Vagina (tissue), 2 donors: ENCODE measurements at regions not wholly inside any gene's neighbourhood (a gene's known extent, or its start where the extent isn't known, plus 50 kb on each side); places are given as distances from the start of the nearest gene placed in this dataset.

Experiments
- DNase-seq, 2 donors: peaks; one replicate each; pipeline ENCODE4 v3.0.0-alpha.2; 2017; ENCODE audit errors: extremely low spot score in 2 of 2
- H3K27ac ChIP-seq: fragments of 200-600 bp; sonication (generic); one replicate; pipeline ENCODE4 v1.5.1; 2019
- H3K27me3 ChIP-seq: fragments of 200-600 bp; sonication (generic); one replicate; pipeline ENCODE4 v1.5.1; 2019
- H3K36me3 ChIP-seq, 2 donors: fragments of 200-600 bp; sonication (generic); one replicate each; pipeline ENCODE4 v1.5.1; 2017 to 2019
- H3K4me1 ChIP-seq: fragments of 200-600 bp; sonication (generic); one replicate; pipeline ENCODE4 v1.5.1; 2019
- H3K4me3 ChIP-seq, 2 donors: fragments of 200-600 bp; sonication (generic); 1 replicate in 1 of 2; 2 replicates in 1 of 2; pipeline ENCODE4 v1.5.1; 2016 to 2019
- H3K9me3 ChIP-seq: fragments of 200-600 bp; sonication (generic); one replicate; pipeline ENCODE4 v1.5.1; 2019
- CTCF ChIP-seq, 3 experiments: fragments of 450-650 bp in 2 of 3; fragments of 200-600 bp in 1 of 3; sonication (generic) in 1 of 3; IDR thresholded peaks; one replicate each; pipeline ENCODE4 v1.5.1; 2017 to 2019; ENCODE audit warnings: antibody characterized with exemption in 3 of 3, mild to moderate bottlenecking in 2 of 3, moderate library complexity in 2 of 3
- POLR2A ChIP-seq, 2 donors: fragments of 450-650 bp; IDR thresholded peaks; one replicate each; pipeline ENCODE4 v1.6.1; 2017; ENCODE audit warnings: antibody characterized with exemption in 2 of 2, mild to moderate bottlenecking in 2 of 2, moderate library complexity in 2 of 2
- POLR2AphosphoS5 ChIP-seq, 2 donors: sonication (generic); formaldehyde crosslinking; IDR thresholded peaks; one replicate each; pipeline ENCODE4 v1.9.0; 2017; ENCODE audit warnings: antibody characterized with exemption in 2 of 2, mild to moderate bottlenecking in 2 of 2, low read depth in 1 of 2; ENCODE audit not compliant: insufficient read depth in 1 of 2
- intact Hi-C: fragments of 100-400 bp; cut with DNase I; formaldehyde crosslinking; loops from one replicate; pipeline ENCODE4 v1.15.1; 2023

GRCh38 chr9:89799221-89799620, 194.4 kb downstream of the GADD45G start:
- peaks cover 31% of the 10 kb centered on the region for H3K4me1 ChIP-seq
- DNase-seq: no peak
- H3K36me3 ChIP-seq: no peaks in the 10 kb centered on the region
- H3K27me3 ChIP-seq: no peaks in the 10 kb centered on the region
- no peak overlapping the region for H3K27ac ChIP-seq
- no peaks in the 10 kb centered on the region for H3K9me3 ChIP-seq
- intact Hi-C loops: no loop called here
- H3K4me3 ChIP-seq: no peak overlapping the region
- no peak for TF ChIP-seq POLR2A (IDR thresholded peaks at IDR 0.05)
- no peak for TF ChIP-seq CTCF (IDR thresholded peaks at IDR 0.05)
- TF ChIP-seq POLR2AphosphoS5 (IDR thresholded peaks at IDR 0.05; ENCODE audit: insufficient read depth in 1 of 2, low read depth in 1 of 2): no peak

GRCh38 chr9:89799766-89800165, 195.0 kb downstream of the GADD45G start:
- Histone ChIP-seq H3K4me1 (peaks cover 31% of the 10 kb centered on the region), H3K27ac (no peak overlapping the region), H3K9me3 (no peaks in the 10 kb centered on the region), H3K27me3 (no peaks in the 10 kb centered on the region), H3K36me3 (no peaks in the 10 kb centered on the region), H3K4me3 (no peak overlapping the region)
- no peak for DNase-seq
- TF ChIP-seq POLR2AphosphoS5 (IDR thresholded peaks at IDR 0.05; ENCODE audit: insufficient read depth in 1 of 2, low read depth in 1 of 2) (no peak), CTCF (IDR thresholded peaks at IDR 0.05) (no peak), POLR2A (IDR thresholded peaks at IDR 0.05) (no peak)
- intact Hi-C loops: no loop called here

- no peak for TF ChIP-seq POLR2A (IDR thresholded peaks at IDR 0.05)
- TF ChIP-seq POLR2AphosphoS5 (IDR thresholded peaks at IDR 0.05; ENCODE audit: insufficient read depth in 1 of 2, low read depth in 1 of 2): no peak
- TF ChIP-seq CTCF (IDR thresholded peaks at IDR 0.05): no peak
- Histone ChIP-seq H3K27me3 (no peaks in the 10 kb centered on the region), H3K4me3 (no peak overlapping the region), H3K36me3 (no peaks in the 10 kb centered on the region), H3K27ac (no peak overlapping the region), H3K9me3 (no peaks in the 10 kb centered on the region), H3K4me1 (peaks cover 31% of the 10 kb centered on the region)
- DNase-seq: no peak
- intact Hi-C loops: no loop called here
Measured at GRCh38 chr9:89801341-89801740, 196.5 kb downstream of the GADD45G start.

GRCh38 chr9:89801742-89802670, 197.2 kb downstream of the GADD45G start:
- Histone ChIP-seq H3K36me3 (no peaks in the 10 kb centered on the region), H3K4me3 (no peak overlapping the region), H3K27ac (no peak overlapping the region), H3K4me1 (peaks cover 31% of the 10 kb centered on the region), H3K27me3 (no peaks in the 10 kb centered on the region), H3K9me3 (no peaks in the 10 kb centered on the region)
- intact Hi-C loops: no loop called here
- no peak for DNase-seq
- TF ChIP-seq POLR2AphosphoS5 (IDR thresholded peaks at IDR 0.05; ENCODE audit: insufficient read depth in 1 of 2, low read depth in 1 of 2): no peak
- no peak for TF ChIP-seq POLR2A (IDR thresholded peaks at IDR 0.05)
- TF ChIP-seq CTCF (IDR thresholded peaks at IDR 0.05): no peak

- no peak overlapping the region for H3K4me3 ChIP-seq
- intact Hi-C loops: no loop called here
- H3K27ac ChIP-seq: no peak overlapping the region
- no peaks in the 10 kb centered on the region for H3K9me3 ChIP-seq
- H3K27me3 ChIP-seq: no peaks in the 10 kb centered on the region
- DNase-seq: no peak
- peaks cover 31% of the 10 kb centered on the region for H3K4me1 ChIP-seq
- H3K36me3 ChIP-seq: no peaks in the 10 kb centered on the region
- TF ChIP-seq POLR2A (IDR thresholded peaks at IDR 0.05) (no peak), POLR2AphosphoS5 (IDR thresholded peaks at IDR 0.05; ENCODE audit: insufficient read depth in 1 of 2, low read depth in 1 of 2) (no peak), CTCF (IDR thresholded peaks at IDR 0.05) (no peak)
Measured at GRCh38 chr9:89802781-89803355, 198.1 kb downstream of the GADD45G start.
